Right kidney (tissue), 1 donor: ENCODE measurements at regions not wholly inside any gene's neighbourhood (a gene's known extent, or its start where the extent isn't known, plus 50 kb on each side); places are given as distances from the start of the nearest gene placed in this dataset.
"Not testable (repeated sequence)": the region's sequence is repeated elsewhere in the genome, so short reads cannot be mapped to it uniquely, and the experiment has no call there.

Experiments
- DNase-seq: peaks from one replicate; pipeline ENCODE4 v3.0.0-alpha.2; 2016

- DNase-seq = not testable (repeated sequence)
Measured at GRCh38 chr9:2279138-2279537, 264.0 kb downstream of the SMARCA2 start.

DNA sequence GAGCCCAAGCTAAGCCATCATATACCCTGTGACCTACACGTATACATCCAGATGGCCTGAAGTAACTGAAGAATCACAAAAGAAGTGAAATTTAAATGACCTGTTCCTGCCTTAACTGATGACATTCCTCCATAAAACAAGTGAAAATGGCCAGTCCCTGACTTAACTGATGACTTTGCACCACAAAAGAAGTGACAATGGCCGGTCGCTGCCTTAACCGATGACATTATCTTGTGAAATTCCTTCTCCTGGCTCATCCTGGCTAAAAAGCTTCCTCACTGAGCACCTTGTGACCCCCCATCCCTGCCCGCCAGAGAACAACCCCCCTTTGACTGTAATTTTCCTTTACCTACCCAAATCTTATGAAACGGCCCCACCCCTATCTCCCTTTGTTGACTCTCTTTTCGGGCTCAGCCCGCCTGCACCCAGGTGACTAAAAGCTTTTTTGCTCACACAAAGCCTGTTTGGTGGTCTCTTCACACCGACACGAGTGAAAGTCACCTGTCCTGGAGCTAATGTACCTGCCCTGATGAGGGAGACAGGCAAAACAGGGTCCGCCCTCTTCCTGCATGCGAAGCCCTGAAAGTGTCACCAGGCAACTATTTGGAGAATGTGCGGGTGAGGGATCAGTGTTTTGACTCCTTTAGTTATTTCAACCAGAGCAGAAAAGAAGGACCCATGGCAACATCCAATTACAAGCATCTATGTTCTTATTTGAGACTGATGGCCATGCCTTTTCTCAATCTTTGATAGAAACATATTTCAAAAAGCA, 266.1 kb downstream of the SMARCA2 start:
- DNase-seq = no peak

DNA sequence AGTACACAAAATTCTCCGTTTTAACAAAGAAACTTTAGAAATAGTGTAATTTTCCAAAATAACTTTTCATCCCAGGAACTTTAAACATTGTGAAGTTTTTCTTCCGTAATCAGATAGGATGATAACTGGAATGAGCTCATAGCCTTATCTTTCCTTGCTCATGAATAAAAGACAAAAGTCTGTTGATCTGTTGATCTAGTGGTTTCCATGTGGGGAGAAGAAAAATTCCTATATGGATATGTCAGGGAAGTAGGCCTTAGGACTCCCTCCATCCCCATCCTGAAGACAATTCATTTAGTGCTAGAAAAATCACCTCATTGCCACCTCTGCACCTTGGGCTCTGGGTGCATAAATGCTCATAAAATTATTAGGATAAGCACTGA, 266.6 kb downstream of the SMARCA2 start:
- no peak for DNase-seq

DNA sequence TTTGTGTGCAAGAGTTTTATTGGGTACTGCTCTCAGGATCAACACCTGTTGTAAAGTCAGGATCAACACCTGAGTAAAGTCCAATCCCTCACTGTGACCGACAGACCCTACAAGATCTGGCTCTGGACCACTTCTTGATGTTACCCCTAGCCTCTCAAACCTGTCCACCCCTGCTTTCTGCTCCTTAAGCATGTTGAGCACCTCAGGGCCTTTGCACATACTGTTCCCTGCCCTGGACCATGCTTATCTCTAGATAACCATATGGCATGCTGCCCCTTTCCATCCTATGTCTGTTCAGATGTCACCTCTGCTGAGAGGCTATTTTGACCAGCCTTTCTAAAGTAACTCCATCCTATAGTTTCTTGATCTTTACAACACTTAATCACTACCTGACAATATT, 269.6 kb downstream of the SMARCA2 start:
- no peak for DNase-seq

GRCh38 chr9:2285416-2286332, 270.5 kb downstream of the SMARCA2 start:
- DNase-seq = no peak

DNA sequence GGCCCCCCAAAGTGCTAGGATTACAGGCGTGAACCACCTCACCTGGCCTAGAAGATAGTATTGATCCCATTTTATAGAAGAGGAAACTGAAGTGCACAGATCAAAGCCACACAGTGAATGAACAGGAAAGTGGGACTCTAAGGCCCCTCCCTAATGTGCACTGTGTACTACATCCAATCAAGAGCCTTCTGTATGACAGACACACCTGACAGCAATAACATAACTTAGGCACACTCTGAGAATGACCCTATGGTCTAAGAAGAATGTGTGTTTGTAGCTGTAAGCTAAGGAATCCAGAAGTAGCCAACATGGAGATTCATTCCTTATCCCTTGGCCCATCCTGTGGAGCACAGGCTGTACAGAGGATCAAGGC, 271.2 kb downstream of the SMARCA2 start:
- no peak for DNase-seq

DNA sequence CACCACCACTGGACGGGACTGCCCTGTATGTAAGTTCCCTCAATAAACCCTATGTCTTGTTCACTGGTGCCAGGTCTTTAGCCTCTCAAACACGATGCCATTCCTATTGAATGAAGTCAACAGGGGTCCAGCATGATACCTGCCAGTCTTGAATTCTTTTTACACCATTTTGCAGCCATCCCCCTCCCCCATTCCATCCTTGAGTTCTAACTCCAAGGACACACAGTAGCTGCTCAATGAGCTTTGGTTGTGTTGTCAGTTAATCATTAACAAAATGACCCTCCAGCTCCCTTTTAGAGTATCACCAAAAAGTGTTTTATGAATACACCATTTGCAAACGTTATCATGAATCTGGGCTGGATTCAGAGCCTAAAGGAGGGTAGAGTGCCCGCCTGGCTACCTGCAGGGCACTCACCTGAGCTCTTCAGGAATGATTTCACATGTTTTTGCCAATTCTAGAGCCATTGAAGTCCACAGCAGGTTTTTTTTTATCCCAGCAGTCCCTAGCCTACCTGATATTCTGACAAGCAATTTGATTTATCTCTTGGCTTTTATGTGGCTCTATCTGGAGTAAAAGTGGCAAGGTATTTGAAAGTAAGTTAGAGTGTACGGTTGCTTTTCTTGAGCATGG, 271.8 kb downstream of the SMARCA2 start:
- DNase-seq = no peak

DNA sequence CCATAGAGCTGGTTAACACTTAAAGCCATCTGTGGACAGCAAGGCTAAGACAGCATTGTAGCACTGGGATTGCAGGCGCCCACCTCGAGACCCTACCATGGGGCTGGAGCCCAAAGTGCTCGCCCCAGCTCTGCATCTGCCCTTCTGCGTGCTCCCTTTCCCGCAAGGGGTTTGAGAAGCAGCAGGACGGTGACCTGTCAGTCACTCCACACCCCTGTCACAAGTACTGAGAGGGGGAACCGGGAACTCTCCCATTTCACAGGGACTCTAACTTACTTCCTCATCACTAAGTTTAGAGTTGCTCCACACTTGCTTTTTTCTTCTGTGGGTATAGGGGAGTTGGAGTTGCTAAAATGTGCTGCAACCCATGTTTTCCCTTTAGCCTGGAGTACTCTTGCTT, 273.2 kb downstream of the SMARCA2 start:
- DNase-seq = no peak

- DNase-seq = peak; percentile 24
Measured at GRCh38 chr9:2289263-2289662, 274.1 kb downstream of the SMARCA2 start.

GRCh38 chr9:2290382-2290781, 275.2 kb downstream of the SMARCA2 start:
- DNase-seq = no peak

- peak; percentile 29 for DNase-seq
Measured at GRCh38 chr9:2291980-2292704, 277.0 kb downstream of the SMARCA2 start.

GRCh38 chr9:2292733-2293132, 277.6 kb downstream of the SMARCA2 start:
- no peak for DNase-seq

DNA sequence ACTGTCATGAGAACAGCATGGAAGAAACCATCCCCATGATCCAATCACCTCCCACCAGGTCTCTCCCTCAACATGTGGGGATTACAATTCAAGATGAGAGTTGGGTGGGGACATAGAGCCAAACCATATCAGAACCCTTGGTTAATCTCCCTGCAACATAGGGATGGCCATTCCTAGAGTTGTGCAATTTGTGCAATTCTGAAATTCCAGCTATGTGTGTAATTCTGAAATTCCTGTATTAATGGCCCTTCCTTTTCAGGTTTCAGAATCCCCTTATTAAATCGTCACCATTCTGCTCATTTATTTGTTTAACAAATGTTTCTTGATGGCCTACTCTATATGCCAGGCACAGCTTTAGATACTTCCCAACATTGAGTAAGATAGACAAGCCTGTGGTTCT, 282.6 kb downstream of the SMARCA2 start:
- DNase-seq = no peak

DNA sequence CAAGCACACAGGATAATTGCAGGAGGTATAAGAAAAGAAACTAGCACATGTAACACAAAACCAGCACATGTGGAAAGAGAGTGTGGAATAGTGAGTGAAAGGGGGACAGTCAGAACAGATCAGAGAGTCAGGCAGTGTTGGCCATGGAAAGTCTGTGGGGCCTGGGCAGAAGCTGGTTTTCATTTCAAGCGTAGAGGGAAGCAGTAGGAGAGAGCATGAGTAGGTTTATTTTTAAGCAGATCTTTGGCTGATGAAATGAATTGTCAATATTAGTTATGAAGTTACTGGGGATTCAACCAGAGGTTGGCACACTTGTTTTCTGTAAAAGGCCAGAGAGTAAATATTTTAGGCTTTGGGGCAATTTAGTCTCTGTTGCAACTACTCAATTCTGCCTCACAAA, 283.1 kb downstream of the SMARCA2 start:
- DNase-seq = no peak

DNA sequence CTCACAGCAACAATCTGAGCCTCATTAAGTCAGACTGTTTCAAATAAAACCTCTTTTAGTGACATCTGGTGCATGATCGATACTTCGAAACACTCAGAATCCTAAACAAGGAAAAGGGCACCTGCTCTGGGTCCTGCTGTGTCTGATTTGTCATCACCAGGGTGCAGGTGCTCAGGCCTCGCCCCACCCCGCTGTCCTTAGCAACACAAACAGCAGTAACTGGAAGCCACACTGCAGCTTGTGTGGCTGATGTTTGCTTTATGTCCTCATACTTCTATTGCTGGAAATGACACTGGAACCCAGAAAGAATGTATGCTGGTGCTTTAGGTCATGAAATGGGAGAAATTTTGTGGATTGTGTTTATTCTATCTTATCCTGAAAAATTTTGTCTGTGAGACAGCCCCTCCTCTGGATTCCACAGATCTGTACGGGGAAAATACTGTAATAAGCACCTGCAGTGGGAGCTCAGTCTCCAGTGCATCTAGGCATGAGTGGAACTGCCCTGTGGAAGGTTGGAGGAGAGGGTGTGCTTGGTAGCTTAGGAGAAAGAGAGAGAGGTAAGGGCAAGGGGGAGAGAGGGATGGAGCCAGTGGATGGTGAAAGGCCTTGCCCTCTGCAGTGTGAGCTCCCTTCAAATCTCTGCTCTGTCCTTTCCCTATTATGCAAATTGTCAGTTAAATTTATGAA, 284.2 kb downstream of the SMARCA2 start:
- DNase-seq = no peak

GRCh38 chr9:2299843-2300205, 284.7 kb downstream of the SMARCA2 start:
- DNase-seq = no peak

DNA sequence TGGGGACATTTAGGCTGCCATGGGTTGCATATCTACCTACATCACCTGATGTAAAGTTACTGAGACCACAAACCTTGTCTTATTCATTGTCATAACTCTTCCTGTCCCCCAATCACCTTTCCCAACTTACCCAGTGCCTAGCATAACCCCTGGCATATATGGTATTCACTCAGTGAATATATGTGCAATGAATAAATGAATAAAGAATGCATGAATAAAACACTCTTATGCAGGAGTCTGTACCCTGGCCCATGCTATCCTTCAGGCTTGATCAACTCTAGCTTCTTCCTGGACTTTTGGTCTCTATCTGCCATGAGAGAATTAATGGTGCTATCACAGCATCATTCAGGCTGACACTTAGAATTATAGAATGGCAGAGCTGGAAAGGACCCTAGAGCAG, 285.2 kb downstream of the SMARCA2 start:
- no peak for DNase-seq

DNA sequence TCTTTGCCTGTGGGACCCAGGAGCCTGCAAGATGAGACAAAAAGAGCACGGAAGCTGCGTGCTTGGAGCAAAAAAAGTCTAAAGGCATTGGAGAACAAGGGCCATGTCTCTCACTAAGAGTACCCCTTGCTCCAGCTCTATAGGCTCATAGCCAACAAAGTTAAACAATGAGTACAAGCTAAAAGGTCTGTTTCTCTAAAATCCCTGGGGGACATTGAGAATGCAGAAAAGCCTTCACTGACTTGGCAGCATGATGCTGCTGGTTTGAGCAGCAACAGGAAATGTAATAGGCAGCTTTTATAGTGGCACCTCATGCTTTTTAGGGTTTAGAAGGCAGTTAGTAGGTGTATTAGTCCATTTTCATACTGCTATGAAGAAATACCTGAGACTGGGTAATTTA, 287.5 kb downstream of the SMARCA2 start:
- DNase-seq = no peak

- DNase-seq = no peak
Measured at GRCh38 chr9:2303056-2303455, 287.9 kb downstream of the SMARCA2 start.

GRCh38 chr9:2307480-2307879, 292.3 kb downstream of the SMARCA2 start:
- no peak for DNase-seq

DNA sequence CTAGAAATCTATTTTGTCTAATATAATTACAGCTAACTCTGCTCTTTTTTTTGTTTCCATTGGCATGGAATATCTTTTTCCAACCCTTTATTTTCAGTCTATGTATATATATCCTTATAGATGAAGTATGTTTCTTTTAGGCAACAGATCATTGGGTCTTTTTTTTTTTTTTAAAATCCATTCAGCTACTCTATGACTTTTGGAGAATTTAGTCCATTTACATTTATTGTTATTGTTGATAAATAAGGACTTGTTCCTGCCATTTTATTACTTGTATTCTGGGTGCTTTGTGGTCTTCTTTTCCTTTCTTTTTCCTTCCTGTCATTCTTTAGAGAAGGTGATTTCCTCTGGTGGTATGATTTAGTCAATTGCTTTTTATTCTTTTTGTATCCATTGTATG, 296.8 kb downstream of the SMARCA2 start:
- DNase-seq = no peak

DNA sequence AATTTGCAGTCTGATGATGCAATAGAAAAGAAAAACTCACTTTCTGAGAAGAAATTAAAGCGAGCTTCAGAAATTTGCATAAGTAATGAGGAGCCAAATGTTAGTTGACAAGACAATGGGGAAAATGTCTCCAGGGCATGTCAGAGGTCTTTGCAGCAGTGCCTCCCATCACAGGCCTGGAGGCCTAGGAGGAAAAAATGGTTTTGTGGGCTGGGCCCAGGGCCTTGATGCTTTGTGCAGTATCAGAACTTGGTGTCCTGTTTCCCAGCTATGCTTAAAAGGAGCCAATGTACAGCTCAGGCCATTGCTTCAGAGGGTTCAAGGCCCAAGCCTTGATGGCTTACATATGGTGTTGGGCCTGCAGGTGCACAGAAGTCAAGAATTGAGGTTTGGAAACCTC, 298.4 kb downstream of the SMARCA2 start:
- DNase-seq = no peak
